ENCODE measurements at regions not wholly inside any gene's neighbourhood (a gene's known extent, or its start where the extent isn't known, plus 50 kb on each side); places are given as distances from the start of the nearest gene placed in this dataset.

DNA sequence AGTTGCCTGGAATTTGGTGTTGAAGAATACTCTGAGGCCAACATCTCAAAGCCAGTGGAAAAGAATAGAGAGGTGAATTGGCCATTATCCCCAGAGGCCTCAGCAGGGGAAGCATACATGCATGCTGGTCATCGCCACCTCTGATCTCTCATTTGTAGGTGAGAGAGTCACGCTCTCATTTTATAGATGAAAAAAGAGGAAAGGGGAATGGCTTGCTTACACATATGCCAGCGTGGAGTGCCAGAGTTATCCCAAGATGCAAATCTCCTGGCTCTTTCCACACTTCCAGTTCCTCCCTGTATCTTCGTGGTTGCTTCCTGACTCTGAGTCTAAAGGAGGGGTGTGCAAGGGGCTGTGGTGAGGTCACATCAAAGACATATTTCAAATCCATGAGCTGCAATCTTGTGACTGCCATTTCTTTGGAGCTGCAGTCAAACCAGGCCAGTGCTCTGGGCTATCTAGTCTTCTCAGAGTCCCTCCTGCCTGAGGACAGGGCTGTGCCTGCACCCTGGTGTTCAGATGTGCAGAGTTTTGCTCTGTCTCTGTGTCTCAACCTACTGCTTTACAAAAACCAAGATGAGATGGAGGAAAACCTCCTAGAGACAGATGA lies 324.7 kb downstream of the MYCN start:
- Mint-ChIP-seq H3K4me1 (no peaks in the 10 kb centered on the region), H3K36me3 (ENCODE audit: low read depth) (no peaks in the 10 kb centered on the region), H3K4me3 (no peak overlapping the region), H3K27me3 (no peaks in the 10 kb centered on the region), H3K27ac (no peak overlapping the region), H3K9me3 (no peaks in the 10 kb centered on the region)
- ATAC-seq (ENCODE audit: low read depth) = no peak
- intact Hi-C loops (cut with micrococcal nuclease) = no loop called here
- CTCF ChIA-PET = no interaction called here
- POLR2A ChIA-PET = no interaction called here
- DNase-seq = no peak
- TF ChIP-seq, protein P1, sequence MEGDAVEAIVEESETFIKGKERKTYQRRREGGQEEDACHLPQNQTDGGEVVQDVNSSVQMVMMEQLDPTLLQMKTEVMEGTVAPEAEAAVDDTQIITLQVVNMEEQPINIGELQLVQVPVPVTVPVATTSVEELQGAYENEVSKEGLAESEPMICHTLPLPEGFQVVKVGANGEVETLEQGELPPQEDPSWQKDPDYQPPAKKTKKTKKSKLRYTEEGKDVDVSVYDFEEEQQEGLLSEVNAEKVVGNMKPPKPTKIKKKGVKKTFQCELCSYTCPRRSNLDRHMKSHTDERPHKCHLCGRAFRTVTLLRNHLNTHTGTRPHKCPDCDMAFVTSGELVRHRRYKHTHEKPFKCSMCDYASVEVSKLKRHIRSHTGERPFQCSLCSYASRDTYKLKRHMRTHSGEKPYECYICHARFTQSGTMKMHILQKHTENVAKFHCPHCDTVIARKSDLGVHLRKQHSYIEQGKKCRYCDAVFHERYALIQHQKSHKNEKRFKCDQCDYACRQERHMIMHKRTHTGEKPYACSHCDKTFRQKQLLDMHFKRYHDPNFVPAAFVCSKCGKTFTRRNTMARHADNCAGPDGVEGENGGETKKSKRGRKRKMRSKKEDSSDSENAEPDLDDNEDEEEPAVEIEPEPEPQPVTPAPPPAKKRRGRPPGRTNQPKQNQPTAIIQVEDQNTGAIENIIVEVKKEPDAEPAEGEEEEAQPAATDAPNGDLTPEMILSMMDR (IDR thresholded peaks at IDR 0.05) = no peak

DNA sequence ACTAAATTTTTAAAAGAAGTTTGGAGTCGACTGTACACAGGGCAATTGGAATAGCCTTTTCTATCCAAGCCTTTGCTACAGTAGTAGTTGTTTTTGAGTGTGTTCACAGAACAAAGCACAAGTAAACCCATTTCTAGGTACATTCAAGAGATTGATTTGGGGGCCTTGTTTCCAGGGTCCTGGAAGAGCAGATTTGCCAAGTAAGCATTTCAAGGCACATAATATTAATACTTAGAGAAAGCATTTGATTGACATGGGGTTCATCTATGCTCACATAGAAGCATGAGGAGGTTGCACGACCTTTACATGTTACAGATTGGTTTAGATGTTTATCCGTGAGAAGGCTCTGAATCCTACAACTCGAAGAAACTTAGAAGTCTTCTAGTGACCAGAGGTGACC lies 324.1 kb downstream of the MYCN start:
- ATAC-seq (ENCODE audit: low read depth) = no peak
- H3K9me3 Mint-ChIP-seq = no peaks in the 10 kb centered on the region
- ChIA-PET CTCF (no interaction called here), POLR2A (no interaction called here)
- intact Hi-C loops (cut with micrococcal nuclease) = no loop called here
- no peak for DNase-seq
- H3K4me3 Mint-ChIP-seq = no peak overlapping the region
- no peak overlapping the region for H3K27ac Mint-ChIP-seq
- H3K27me3 Mint-ChIP-seq = no peaks in the 10 kb centered on the region
- no peaks in the 10 kb centered on the region for H3K36me3 Mint-ChIP-seq (ENCODE audit: low read depth)
- TF ChIP-seq, protein P1 (IDR thresholded peaks at IDR 0.05) = no peak
- H3K4me1 Mint-ChIP-seq = no peaks in the 10 kb centered on the region

DNA sequence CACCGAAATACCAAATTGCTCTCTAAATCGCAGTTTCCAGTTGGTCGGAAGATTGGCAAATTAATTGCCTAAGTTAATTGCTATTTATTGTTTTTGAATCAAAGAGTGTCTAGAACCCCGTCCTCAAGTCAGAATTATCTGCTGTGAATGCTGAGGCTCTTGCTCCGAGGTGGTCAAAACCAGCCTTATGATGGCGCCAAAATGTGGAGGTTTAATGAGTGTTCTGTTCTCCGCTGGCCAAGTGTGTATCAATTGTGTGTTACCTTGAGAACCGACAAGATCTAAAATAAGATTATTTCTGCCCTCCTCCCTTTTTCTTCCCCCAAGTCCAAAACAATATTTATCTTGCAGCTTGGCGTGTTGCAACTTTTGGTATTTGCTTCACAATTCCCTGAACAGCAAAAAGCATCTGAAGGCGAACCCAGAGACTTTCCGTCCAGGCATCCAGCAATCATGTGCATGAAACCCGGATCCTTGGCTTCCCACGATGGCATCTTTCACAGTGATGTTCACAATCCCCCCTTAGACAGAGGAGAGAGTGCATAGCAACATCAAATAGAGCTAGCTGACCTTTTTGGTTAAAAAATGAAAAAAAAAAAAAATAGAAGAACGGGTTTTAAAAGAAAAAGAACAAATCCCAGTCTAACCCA lies 323.0 kb downstream of the MYCN start:
- intact Hi-C loops (cut with micrococcal nuclease) = no loop called here
- Mint-ChIP-seq H3K36me3 (ENCODE audit: low read depth) (no peaks in the 10 kb centered on the region), H3K27me3 (no peaks in the 10 kb centered on the region), H3K4me3 (no peak overlapping the region), H3K9me3 (no peaks in the 10 kb centered on the region), H3K27ac (no peak overlapping the region), H3K4me1 (no peaks in the 10 kb centered on the region)
- no peak for ATAC-seq (ENCODE audit: low read depth)
- CTCF ChIA-PET = no interaction called here
- TF ChIP-seq, protein P1 (IDR thresholded peaks at IDR 0.05) = no peak
- POLR2A ChIA-PET = no interaction called here
- DNase-seq = no peak

DNA sequence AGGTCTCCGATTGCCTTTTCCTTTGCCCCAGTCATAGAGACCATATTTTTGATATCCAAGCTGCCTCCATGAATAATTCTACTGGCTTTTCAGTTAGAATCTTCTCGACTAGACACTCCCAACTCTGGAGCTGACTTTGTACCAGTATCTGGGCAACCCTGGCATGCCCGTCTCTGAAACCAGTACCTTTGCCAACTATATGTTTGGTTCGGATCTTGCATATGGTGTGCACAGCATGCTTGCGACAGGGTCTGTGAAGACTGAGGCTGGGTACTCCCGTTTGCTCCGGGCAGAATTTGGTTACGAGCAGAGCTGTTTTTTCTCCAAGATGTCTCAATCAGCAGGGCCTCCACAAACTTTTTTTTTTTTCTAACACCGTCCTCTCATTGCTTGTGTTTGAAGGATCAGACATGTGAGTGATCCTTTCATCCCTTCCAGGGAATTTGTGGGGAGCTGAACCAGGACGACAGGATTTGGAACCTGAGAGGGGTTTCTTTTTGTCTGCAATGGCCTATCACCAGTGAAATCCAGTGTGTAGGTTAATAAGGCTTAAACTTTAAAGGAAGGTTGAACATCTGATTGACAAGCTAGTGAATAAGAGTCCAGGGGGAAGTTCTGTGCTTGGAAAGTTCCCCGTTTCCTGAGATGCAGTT lies 322.3 kb downstream of the MYCN start:
- intact Hi-C loops (cut with micrococcal nuclease) = no loop called here
- Mint-ChIP-seq H3K4me3 (no peak overlapping the region), H3K27ac (no peak overlapping the region), H3K4me1 (no peaks in the 10 kb centered on the region), H3K27me3 (no peaks in the 10 kb centered on the region), H3K36me3 (ENCODE audit: low read depth) (no peaks in the 10 kb centered on the region), H3K9me3 (no peaks in the 10 kb centered on the region)
- POLR2A ChIA-PET = no interaction called here
- ATAC-seq (ENCODE audit: low read depth) (no peak), DNase-seq (no peak)
- TF ChIP-seq, protein P1 (IDR thresholded peaks at IDR 0.05) = no peak
- CTCF ChIA-PET = no interaction called here

DNA sequence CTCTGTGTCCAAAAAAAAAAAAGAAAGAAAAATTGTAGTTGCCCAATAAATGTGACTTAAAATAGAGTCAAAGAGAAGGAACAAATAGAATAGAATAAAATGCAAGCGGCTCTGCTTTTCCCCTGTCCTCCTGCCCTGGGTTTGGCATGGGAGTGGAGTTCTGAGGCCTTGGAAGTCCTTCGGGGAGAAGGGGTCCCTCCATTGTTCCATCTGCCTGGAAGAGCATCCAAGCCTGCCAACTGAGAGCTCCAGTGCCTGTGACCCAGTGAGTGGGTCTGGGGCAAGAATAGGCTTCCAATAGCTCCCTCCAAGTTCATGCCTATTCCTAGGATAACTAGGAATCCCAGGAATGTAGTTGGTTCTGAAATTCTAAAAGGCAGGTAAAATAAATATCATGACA lies 321.4 kb downstream of the MYCN start:
- Mint-ChIP-seq H3K4me3 (no peak overlapping the region), H3K9me3 (no peaks in the 10 kb centered on the region), H3K36me3 (ENCODE audit: low read depth) (no peaks in the 10 kb centered on the region), H3K27ac (no peak overlapping the region), H3K27me3 (peaks cover 2% of the 10 kb centered on the region), H3K4me1 (no peaks in the 10 kb centered on the region)
- POLR2A ChIA-PET = no interaction called here
- intact Hi-C loops (cut with micrococcal nuclease) = no loop called here
- ATAC-seq (ENCODE audit: low read depth) (no peak), DNase-seq (no peak)
- TF ChIP-seq, protein P1 (IDR thresholded peaks at IDR 0.05) = no peak
- CTCF ChIA-PET = no interaction called here

Data from activated B cell treated with CpG ODN at 0.5 μM for 24 hours (primary cell).